IMR-90 (cell line): ENCODE measurements at regions not wholly inside any gene's neighbourhood (a gene's known extent, or its start where the extent isn't known, plus 50 kb on each side); places are given as distances from the start of the nearest gene placed in this dataset.

Experiments used
- BHLHE40 ChIP-seq: fragments of 150-350 bp; IDR thresholded peaks from 2 replicates; pipeline ENCODE4 v1.6.1; 2016; ENCODE audit warnings: mild to moderate bottlenecking, low read depth, low read length
- MXI1 ChIP-seq: IDR thresholded peaks from 2 replicates; pipeline ENCODE4 v1.6.1; 2012; ENCODE audit warnings: low read depth, mild to moderate bottlenecking, low read length, moderate library complexity, borderline replicate concordance
- POLR2A ChIP-seq: IDR thresholded peaks from 2 replicates; pipeline ENCODE4 v1.6.1; 2012; ENCODE audit warnings: mild to moderate bottlenecking, low read depth, low read length
- RCOR1 ChIP-seq: IDR thresholded peaks from 2 replicates; pipeline ENCODE4 v1.6.1; 2012; ENCODE audit warnings: mild to moderate bottlenecking, low read length, improper control_type of control experiment; ENCODE audit not compliant: insufficient replicate concordance
- RFX5 ChIP-seq: IDR thresholded peaks from 2 replicates; pipeline ENCODE4 v1.8.0; 2012; ENCODE audit warnings: low read depth, mild to moderate bottlenecking, low read length, moderate library complexity
- TF ChIP-seq, protein P1 (sequence below): conservative IDR thresholded peaks from 2 replicates; pipeline ENCODE4 v1.5.1; 2012; ENCODE audit warnings: mild to moderate bottlenecking, low read depth, low read length, improper control_type of control experiment
- TF ChIP-seq, protein P2 (sequence below): fragments of 150-350 bp; IDR thresholded peaks from 2 replicates; pipeline ENCODE4 v1.6.1; 2017; ENCODE audit warnings: mild to moderate bottlenecking, antibody characterized with exemption, low read length, low read depth

DNA sequence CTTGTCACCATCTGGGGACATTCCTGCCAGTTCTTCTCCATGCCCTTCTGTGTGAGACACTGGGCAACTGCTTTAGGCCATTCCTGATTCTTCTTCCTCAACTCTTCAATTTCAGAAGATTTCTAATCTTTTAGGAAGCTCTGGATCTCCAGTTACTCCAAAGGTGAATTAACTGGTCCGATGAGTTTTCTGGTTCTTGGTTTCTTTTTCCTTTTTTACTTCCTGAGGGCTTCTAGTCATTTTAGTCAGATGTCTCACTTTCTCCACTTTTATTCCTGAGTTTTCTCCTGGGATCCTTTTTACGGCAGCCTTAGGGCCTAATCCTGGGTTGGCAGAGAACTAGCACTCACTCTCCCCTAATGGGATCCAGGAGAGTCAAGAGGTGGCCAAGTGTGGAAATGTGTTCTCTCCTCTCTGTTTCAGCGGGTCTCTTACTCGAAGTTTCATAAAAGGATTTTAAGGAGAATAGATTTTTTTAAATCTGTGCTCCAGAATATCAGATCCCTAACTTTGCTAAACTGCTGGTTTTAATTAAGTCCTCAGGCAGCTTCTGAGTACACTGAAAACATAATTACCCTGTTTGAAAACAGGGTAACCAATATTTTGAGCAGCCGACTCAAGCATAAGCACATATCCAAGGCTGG lies 107.6 kb downstream of the RMI2 start:
- TF ChIP-seq, protein P1, sequence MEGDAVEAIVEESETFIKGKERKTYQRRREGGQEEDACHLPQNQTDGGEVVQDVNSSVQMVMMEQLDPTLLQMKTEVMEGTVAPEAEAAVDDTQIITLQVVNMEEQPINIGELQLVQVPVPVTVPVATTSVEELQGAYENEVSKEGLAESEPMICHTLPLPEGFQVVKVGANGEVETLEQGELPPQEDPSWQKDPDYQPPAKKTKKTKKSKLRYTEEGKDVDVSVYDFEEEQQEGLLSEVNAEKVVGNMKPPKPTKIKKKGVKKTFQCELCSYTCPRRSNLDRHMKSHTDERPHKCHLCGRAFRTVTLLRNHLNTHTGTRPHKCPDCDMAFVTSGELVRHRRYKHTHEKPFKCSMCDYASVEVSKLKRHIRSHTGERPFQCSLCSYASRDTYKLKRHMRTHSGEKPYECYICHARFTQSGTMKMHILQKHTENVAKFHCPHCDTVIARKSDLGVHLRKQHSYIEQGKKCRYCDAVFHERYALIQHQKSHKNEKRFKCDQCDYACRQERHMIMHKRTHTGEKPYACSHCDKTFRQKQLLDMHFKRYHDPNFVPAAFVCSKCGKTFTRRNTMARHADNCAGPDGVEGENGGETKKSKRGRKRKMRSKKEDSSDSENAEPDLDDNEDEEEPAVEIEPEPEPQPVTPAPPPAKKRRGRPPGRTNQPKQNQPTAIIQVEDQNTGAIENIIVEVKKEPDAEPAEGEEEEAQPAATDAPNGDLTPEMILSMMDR = no peak
- no peak for TF ChIP-seq RCOR1
- TF ChIP-seq BHLHE40 = no peak
- TF ChIP-seq RFX5 = no peak
- TF ChIP-seq POLR2A = no peak
- no peak for TF ChIP-seq MXI1
- TF ChIP-seq, protein P2, sequence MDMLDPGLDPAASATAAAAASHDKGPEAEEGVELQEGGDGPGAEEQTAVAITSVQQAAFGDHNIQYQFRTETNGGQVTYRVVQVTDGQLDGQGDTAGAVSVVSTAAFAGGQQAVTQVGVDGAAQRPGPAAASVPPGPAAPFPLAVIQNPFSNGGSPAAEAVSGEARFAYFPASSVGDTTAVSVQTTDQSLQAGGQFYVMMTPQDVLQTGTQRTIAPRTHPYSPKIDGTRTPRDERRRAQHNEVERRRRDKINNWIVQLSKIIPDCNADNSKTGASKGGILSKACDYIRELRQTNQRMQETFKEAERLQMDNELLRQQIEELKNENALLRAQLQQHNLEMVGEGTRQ = no peak
